ENCODE measurements at regions not wholly inside any gene's neighbourhood (a gene's known extent, or its start where the extent isn't known, plus 50 kb on each side); places are given as distances from the start of the nearest gene placed in this dataset.

DNA sequence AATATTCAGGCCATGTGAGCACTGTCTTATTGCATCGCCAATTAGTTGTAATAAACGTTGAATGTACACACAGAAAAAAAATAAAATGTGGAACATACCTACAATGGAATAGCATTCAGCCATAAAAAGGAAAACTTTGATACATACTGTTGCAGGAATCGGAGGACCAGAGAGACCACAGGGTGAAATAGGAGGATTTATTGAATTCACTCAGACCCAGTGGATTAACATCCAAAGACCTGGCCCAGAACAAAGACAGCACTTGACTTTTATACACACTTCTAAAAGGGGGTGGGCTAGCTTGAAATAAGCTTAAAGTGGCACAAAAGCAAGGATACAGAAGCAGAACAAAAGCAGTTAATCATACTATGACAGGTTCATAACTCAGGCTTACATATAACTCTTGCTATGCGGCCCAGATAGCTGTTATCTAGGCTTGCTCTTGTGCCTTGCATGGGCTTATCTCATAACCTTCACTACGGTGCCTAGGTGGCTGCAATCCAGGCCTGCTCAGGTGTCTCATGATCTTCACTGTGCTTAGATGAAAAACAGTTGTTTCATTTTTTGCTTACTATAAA lies 292.2 kb upstream of the TAC1 start:
- TF ChIP-seq CTCF (conservative IDR thresholded peaks at IDR 0.05; ENCODE audit: low read depth, low read length) = no peak
- no peak for TF ChIP-seq EZH2 (IDR thresholded peaks at IDR 0.05; ENCODE audit: borderline replicate concordance, low read depth, low read length, poor library complexity, severe bottlenecking)
